ENCODE measurements at regions not wholly inside any gene's neighbourhood (a gene's known extent, or its start where the extent isn't known, plus 50 kb on each side); places are given as distances from the start of the nearest gene placed in this dataset.

DNA sequence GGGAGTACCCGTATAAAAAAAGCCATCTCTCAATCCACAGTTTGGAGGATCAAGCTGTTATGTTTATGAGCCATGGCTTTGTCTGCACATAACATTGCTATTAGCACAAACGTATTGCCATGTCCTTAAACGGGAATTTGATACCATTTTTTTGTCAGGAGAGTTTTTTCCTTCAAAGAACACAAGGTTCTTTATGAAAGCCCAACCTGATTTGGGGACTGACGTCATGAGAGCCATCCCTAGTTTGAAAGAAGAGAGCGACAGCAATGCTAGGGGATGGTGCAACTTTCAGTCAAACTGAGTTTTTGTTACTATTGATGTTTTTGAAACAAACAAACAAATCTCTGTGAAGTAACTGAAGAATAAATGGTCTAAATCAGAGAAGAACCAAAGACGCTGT, 376.6 kb downstream of the EIPR1 start:
- TF ChIP-seq, protein P1, sequence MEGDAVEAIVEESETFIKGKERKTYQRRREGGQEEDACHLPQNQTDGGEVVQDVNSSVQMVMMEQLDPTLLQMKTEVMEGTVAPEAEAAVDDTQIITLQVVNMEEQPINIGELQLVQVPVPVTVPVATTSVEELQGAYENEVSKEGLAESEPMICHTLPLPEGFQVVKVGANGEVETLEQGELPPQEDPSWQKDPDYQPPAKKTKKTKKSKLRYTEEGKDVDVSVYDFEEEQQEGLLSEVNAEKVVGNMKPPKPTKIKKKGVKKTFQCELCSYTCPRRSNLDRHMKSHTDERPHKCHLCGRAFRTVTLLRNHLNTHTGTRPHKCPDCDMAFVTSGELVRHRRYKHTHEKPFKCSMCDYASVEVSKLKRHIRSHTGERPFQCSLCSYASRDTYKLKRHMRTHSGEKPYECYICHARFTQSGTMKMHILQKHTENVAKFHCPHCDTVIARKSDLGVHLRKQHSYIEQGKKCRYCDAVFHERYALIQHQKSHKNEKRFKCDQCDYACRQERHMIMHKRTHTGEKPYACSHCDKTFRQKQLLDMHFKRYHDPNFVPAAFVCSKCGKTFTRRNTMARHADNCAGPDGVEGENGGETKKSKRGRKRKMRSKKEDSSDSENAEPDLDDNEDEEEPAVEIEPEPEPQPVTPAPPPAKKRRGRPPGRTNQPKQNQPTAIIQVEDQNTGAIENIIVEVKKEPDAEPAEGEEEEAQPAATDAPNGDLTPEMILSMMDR (IDR thresholded peaks at IDR 0.05; ENCODE audit: insufficient read depth, low read length, poor library complexity, severe bottlenecking) = no peak
- no peak for TF ChIP-seq EZH2phosphoT487 (conservative IDR thresholded peaks at IDR 0.05; ENCODE audit: low read length)

Measured in SU-DHL-6 (cell line).